RWPE1 (cell line): ENCODE measurements at regions not wholly inside any gene's neighbourhood (a gene's known extent, or its start where the extent isn't known, plus 50 kb on each side); places are given as distances from the start of the nearest gene placed in this dataset.

ENCODE experiments used
- CTCF ChIA-PET: fragments of 350-600 bp; sonication (Branson Sonifier 250); formaldehyde crosslinking; extraction: SDS; loops from one replicate; lab custom pipeline; 2021; lab: Yijun Ruan, JAX
- POLR2A ChIA-PET: fragments of 400-600 bp; formaldehyde crosslinking; extraction: SDS; loops from one replicate; lab custom pipeline; 2020; ENCODE audit warnings: antibody characterized with exemption; ENCODE audit not compliant: low non-redundant PET; lab: Yijun Ruan, JAX
- DNase-seq: peaks from one replicate; pipeline ENCODE4 v3.0.0; 2012; ENCODE audit warnings: low spot score
- H3K27ac ChIP-seq: fragments of 450-650 bp; 2 replicates; pipeline ENCODE4 v1.5.1; 2017
- TF ChIP-seq, protein P1 (sequence below): fragments of 450-650 bp; conservative IDR thresholded peaks from 2 replicates; pipeline ENCODE4 v1.5.1; 2017; ENCODE audit warnings: low read depth, mild to moderate bottlenecking

DNA sequence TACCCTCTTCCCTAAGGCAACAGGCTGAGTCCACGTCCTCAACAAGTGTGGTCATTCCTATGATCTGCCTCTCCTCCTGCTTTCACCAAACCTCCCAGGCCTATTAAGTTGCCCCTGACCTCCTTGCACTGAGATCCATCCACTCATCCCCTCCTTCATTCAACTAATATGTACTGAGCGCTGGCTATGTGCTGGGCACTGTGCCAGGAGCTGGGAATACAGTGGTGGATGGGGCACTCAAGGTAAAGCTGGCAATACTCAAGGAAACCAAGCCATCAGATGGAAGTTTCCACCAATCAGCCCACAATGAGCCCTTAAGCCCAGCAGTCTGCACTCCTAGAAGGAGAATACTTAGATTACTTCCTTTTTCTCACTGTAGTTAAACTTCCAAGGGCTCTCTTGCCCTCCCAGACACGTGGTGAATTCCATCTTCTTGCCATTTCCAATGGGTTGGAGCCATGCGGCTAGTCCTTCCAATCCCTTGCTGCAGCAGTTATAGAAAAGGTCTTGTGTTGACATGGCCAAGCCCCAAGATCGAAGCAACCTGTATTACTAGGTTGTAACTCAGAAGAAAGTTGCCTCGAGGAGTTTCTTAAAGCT lies 279.9 kb upstream of the RUNX1 start:
- CTCF ChIA-PET: no interaction called here
- TF ChIP-seq, protein P1, sequence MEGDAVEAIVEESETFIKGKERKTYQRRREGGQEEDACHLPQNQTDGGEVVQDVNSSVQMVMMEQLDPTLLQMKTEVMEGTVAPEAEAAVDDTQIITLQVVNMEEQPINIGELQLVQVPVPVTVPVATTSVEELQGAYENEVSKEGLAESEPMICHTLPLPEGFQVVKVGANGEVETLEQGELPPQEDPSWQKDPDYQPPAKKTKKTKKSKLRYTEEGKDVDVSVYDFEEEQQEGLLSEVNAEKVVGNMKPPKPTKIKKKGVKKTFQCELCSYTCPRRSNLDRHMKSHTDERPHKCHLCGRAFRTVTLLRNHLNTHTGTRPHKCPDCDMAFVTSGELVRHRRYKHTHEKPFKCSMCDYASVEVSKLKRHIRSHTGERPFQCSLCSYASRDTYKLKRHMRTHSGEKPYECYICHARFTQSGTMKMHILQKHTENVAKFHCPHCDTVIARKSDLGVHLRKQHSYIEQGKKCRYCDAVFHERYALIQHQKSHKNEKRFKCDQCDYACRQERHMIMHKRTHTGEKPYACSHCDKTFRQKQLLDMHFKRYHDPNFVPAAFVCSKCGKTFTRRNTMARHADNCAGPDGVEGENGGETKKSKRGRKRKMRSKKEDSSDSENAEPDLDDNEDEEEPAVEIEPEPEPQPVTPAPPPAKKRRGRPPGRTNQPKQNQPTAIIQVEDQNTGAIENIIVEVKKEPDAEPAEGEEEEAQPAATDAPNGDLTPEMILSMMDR: no peak
- H3K27ac ChIP-seq: no peak overlapping the region
- DNase-seq: no peak
- POLR2A ChIA-PET: no interaction called here

DNA sequence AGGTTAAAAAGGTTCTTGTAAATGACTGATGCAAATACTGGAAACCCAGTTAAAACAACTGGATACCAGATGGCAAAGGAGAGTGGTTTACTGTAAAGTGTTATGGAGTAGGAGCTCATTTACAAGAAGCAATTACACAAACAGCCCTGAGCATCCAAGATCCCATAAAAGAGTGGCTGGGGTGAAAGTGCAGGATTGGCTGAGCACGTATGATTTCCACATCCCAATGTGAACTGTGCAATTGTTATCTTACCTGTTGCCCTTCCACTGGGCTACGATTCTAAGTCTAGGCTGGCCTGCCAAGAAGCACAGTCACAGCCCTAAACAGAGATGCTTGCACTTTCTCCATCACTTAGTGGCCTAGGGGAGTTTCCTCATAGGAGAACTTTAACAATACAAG lies 277.6 kb upstream of the RUNX1 start:
- TF ChIP-seq, protein P1: no peak
- POLR2A ChIA-PET: no interaction called here
- DNase-seq: no peak
- H3K27ac ChIP-seq: no peak overlapping the region
- CTCF ChIA-PET: interaction anchor here (0.7 kb wide), 1 partner anchor 45 kb away, joined by 3 read pairs; no protein-coding TSS in a partner anchor

DNA sequence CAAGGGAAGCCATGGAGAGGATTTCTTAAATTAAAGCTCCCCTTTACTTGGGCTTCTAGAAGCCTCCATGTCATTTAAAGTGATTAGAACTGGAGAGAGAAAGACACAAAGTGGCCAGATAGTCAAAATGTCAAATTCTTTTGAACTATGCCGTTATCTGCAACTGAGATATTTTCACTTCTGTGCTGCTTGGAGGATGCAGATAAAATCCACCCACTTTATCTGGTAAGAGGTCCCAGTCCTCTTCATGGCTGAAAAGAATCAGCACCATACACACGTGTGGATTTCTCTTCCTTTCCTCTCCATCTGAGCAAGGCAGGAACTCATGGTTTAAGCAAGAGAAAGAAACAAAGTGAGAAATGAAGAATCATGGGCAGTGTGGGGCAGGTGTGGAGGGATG lies 276.9 kb upstream of the RUNX1 start:
- POLR2A ChIA-PET: no interaction called here
- CTCF ChIA-PET: no interaction called here
- no peak overlapping the region for H3K27ac ChIP-seq
- DNase-seq: no peak
- TF ChIP-seq, protein P1: no peak

DNA sequence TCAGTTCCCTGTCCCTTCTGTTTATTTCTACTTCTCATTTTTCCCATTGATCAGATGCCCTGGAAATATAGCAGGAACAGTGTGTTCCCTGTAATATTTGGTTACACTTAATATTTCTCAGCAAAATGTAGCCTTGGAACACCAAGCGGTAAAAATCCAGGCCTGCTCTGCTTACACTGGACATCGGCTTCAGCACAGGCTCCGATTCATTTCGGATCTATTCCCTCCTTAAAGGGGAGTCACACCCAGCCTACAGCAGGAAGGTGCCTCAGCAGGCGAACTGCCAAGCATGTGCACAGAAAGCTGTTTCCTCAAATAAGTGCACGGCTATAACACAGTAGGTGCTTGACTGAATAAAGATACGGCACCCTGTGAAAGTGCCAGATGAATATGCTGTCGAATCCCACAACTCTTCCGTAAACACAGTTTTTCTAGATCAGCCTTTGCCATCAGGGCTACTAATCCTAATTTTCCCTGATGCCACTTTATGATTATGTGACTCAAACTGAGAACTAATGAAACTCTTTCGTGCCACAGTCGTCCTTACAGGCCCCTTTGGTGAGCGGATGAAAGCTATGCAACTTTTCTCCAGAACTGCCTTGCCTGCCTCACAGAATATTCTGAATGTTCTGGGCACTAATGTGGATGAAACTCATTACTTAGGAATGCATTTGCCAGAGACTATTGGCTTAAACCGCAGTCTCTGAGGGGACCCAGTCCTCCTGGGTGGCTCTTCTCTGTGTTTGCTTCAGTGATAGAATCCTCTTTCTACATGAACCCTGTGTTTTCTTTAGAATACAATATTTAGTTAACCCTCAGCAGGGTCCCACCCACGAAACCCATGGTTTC lies 275.5 kb upstream of the RUNX1 start:
- TF ChIP-seq, protein P1: no peak
- DNase-seq: peak; percentile 8
- ChIA-PET CTCF (no interaction called here), POLR2A (no interaction called here)
- no peak overlapping the region for H3K27ac ChIP-seq

DNA sequence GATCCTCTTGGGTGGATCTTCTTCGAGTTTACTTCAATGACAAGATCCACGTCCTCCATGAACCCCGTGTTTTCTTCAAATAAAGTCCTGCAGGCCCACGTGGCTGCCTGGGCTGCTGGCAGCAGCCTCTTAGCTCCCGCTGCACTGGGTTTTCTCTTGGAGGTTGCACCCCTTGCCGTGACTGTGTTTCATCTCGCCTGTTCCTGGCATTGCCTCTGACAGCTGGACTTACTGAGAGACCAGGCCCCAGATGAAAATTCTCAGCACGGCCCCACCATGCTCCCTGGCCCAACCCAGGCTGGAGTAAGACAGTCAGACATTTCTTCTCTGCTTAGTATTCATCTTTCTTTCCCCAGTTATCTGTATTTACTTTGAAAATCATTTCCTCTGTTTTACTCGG lies 274.8 kb upstream of the RUNX1 start:
- H3K27ac ChIP-seq: no peak overlapping the region
- ChIA-PET POLR2A (no interaction called here), CTCF (no interaction called here)
- TF ChIP-seq, protein P1: no peak
- no peak for DNase-seq

DNA sequence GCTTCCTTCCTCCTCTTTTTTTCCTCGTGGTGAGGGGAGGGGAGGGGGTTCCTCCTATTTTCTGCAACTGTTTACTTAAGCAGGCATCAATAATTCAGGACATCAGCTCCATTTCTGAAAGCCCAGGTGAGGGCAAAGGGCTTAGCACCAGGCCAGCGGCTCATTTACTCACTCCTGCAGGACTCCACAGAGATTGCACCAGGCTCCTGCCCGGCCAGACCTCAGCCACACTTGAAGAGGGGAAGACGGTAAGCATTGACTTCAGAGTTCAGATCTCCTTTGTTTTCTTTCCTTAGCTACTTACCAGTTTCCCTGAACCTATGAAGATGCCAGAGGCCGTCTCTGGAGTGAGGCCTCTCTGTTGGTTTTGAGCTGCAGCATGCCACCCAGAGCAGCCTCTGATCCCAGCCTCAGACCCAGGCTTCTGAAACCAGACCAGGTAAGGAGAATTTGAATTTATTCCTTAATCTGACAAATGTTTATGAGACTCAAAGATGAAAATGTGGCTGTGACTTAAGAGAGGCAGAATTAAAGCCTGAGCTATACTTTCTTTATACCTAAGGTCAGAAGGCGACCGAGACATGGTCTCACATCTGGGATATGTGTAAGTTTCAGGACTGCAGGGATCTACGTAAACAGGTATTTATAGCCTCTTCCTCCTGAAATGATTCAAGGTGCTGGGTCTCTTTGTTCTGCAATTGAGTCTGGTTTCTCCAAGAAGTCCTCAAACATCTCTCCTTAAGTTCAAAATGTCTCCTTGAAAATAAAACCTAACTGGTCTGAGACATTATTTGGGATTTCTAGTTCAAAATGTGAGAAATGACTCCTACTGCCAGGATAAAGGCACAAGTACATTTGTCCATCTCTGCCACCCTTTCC lies 272.5 kb upstream of the RUNX1 start:
- no peak overlapping the region for H3K27ac ChIP-seq
- TF ChIP-seq, protein P1: no peak
- no peak for DNase-seq
- ChIA-PET POLR2A (no interaction called here), CTCF (interaction anchor here (0.6 kb wide), 3 partner anchors 18 to 709 kb away, joined by 3 to 4 read pairs (median 4); no protein-coding TSS in a partner anchor)
